GM12872 (cell line): ENCODE measurements at regions not wholly inside any gene's neighbourhood (a gene's known extent, or its start where the extent isn't known, plus 50 kb on each side); places are given as distances from the start of the nearest gene placed in this dataset.

ENCODE experiments used
- TF ChIP-seq, protein P1 (sequence below): IDR thresholded peaks from 3 replicates; pipeline ENCODE4 v1.5.1; 2011; ENCODE audit warnings: low read depth, mild to moderate bottlenecking, low read length, moderate library complexity; ENCODE audit not compliant: insufficient read depth

DNA sequence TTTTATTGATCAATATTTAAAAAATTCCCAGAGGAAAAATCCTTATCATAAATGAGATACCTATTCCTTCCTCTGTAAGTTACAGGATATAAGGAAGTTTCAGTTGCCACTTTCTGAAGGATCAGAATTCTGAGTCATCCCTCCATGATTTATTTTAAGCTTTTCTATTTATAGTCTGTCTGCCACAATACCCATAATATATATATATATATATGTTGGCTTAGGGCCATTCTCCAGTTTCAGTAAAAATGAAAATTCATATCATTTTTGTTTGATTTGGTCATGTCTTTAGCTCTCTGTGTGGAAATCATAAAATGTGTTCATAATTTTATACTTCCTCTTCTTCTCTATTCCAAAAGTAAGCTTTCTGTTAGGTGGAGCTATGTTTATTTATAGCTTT, 215.8 kb upstream of the CYLC2 start:
- TF ChIP-seq, protein P1, sequence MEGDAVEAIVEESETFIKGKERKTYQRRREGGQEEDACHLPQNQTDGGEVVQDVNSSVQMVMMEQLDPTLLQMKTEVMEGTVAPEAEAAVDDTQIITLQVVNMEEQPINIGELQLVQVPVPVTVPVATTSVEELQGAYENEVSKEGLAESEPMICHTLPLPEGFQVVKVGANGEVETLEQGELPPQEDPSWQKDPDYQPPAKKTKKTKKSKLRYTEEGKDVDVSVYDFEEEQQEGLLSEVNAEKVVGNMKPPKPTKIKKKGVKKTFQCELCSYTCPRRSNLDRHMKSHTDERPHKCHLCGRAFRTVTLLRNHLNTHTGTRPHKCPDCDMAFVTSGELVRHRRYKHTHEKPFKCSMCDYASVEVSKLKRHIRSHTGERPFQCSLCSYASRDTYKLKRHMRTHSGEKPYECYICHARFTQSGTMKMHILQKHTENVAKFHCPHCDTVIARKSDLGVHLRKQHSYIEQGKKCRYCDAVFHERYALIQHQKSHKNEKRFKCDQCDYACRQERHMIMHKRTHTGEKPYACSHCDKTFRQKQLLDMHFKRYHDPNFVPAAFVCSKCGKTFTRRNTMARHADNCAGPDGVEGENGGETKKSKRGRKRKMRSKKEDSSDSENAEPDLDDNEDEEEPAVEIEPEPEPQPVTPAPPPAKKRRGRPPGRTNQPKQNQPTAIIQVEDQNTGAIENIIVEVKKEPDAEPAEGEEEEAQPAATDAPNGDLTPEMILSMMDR = no peak

DNA sequence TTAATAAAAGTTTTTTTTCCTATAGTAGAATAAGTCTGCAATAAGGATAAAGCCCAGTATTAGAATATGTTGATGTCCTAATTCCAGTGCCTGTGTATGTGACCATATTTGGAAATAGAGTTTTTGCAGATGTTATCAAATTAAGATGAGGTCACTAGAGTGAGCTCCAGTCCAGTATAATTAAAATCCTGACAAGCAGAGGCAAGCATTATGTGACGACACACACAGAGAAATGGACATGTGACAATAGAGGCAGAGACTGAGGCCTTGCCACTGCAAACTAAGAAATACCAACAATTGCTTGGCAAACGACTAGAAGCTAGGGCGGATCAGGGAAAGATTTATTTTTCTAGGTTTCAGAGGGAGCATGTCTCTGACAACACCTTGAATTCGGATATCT, 216.4 kb upstream of the CYLC2 start:
- TF ChIP-seq, protein P1 = no peak

DNA sequence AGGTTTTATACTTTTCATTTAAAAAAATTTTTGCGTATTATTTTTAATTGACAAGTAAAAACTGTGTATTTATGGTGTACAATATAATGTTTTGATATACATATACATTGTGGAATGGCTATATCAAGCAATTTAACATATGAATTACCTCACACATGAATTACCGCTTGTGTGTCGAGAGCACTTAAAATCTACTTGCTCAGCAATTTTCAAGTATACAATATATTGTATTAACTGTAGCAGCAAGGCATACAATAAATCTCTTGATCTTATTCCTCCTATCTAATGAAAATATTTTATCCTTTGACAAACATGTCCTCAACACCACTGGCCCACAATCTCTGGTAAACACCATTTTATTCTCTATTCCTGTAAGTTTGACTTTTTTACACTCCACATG, 224.4 kb upstream of the CYLC2 start:
- TF ChIP-seq, protein P1 = no peak

DNA sequence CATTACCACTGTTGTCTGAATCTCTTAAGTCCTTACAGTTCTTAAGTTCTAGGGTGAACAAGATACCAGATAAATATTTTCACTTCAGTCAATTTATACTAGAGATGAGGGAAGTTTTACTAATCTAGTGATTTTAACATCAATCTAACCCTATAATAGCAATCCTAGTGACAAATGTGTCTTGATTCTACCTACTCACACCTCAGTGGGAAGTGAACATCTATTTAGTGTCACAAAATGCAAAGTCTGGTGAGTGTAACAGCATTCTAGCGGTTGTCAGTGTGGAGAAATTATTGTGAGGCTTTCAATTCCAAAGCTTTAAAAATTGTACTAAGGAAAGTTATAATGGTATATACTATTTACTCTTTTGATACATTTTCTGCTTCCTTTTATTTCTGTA, 225.8 kb upstream of the CYLC2 start:
- TF ChIP-seq, protein P1 = no peak

DNA sequence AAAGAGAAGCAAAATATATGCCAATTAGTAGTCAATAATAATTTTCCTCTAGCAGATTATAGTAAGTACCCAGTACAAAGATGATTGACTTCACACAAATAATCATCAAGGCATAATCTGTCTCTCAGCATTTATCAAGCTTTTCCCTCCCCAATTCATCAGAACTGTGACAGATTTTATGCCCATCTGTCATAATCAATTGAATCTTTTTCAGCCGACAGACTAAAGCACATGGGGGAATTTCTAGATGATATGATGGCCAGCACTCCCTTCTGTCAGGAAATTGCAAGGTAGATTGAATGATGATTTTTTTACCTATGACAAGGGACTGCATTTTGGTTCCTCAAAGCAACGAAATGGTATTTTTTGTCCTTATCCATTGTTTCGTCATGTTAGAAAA, 227.1 kb upstream of the CYLC2 start:
- TF ChIP-seq, protein P1 = no peak

DNA sequence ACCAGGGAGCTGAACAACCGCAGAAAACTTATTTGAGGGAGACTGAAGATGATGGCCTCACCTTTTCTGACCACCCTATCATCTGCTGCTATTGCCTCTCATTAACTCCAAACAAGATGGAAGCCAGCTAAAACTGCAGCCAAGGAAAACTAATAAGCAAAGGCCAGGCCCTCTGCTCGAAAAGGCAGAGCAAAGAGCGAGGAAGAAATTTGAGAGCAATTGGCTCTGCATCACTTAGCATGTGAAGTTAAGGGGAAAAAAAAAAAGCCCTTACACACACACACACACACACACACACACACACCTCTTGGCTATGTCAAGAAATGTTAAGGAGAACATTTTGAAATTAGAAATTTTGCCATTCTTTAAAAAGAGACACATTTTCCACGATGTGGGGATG, 228.1 kb upstream of the CYLC2 start:
- TF ChIP-seq, protein P1 = no peak

DNA sequence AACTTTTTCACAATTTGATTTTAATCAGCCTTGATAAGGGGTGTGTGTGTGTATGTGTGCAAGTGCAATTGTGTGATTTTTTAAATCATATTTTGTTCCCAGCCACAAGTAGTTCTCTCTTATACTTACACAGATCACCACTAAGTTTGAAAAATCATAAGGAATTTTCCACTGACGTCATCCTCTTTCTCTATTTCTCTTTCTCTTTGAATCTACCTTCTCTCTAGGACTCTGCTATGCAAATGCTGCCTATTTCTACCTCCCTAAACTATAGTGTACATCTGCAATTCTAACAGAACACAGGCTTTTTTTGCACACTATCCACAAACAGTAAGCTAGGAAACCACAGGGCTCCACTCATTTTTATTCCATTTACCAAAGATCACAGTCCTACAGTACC, 254.6 kb upstream of the CYLC2 start:
- TF ChIP-seq, protein P1 = no peak

DNA sequence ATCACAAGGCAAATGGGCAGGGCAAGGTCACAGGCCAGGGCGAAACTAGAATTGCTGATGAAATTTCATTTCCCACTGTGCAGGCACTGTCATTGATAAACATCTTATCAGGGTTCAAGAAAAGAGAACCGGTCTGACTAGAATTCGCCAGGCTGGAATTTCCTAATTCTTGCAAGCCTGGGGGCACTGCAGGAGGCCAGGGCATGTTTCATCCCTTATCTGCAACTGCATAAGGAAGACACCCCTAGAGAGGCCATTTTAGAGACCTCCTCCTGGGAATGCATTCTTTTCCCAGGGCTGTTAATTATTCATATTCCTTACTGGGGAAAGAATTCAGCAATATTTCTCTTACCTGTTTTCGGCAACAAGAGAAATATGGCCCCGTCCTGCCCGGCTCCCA, 266.2 kb upstream of the CYLC2 start:
- TF ChIP-seq, protein P1 = no peak
